Superior temporal gyrus (tissue), 1 donor: ENCODE measurements at regions not wholly inside any gene's neighbourhood (a gene's known extent, or its start where the extent isn't known, plus 50 kb on each side); places are given as distances from the start of the nearest gene placed in this dataset.
"Not testable (repeated sequence)": the region's sequence is repeated elsewhere in the genome, so short reads cannot be mapped to it uniquely, and the experiment has no call there.

Experiments
- DNase-seq: peaks from one replicate; pipeline ENCODE4 v3.0.0-alpha.2; 2016; ENCODE audit errors: extremely low spot score

- no peak for DNase-seq
Measured at GRCh38 chr2:16371751-16372150, 293.9 kb downstream of the CYRIA start.

GRCh38 chr2:16368951-16369350 lies 296.7 kb downstream of the CYRIA start:
- DNase-seq: no peak

- no peak for DNase-seq
Measured at GRCh38 chr2:16368328-16368727, 297.3 kb downstream of the CYRIA start.

- no peak for DNase-seq
Measured at GRCh38 chr2:16365366-16365765, 300.3 kb downstream of the CYRIA start.

GRCh38 chr2:16363581-16363980 lies 302.1 kb downstream of the CYRIA start:
- no peak for DNase-seq

GRCh38 chr2:16362611-16363010 lies 303.0 kb downstream of the CYRIA start:
- DNase-seq: no peak

- no peak for DNase-seq
Measured at GRCh38 chr2:16361261-16361995, 304.2 kb downstream of the CYRIA start.

GRCh38 chr2:16359961-16360360 lies 305.7 kb downstream of the CYRIA start:
- DNase-seq: no peak

GRCh38 chr2:16357188-16357587 lies 308.4 kb downstream of the CYRIA start:
- no peak for DNase-seq

- no peak for DNase-seq
Measured at GRCh38 chr2:16351541-16351940, 314.1 kb downstream of the CYRIA start.

GRCh38 chr2:16351137-16351536 lies 314.5 kb downstream of the CYRIA start:
- no peak for DNase-seq

GRCh38 chr2:16350211-16350610 lies 315.4 kb downstream of the CYRIA start:
- no peak for DNase-seq

- no peak for DNase-seq
Measured at GRCh38 chr2:16349811-16350210, 315.8 kb downstream of the CYRIA start.

GRCh38 chr2:16348821-16349515 lies 316.7 kb downstream of the CYRIA start:
- DNase-seq: no peak

- no peak for DNase-seq
Measured at GRCh38 chr2:16346671-16347070, 319.0 kb downstream of the CYRIA start.

GRCh38 chr2:16345231-16345630 lies 320.4 kb downstream of the CYRIA start:
- DNase-seq: not testable (repeated sequence)

- DNase-seq: no peak
Measured at GRCh38 chr2:16339206-16339605, 326.4 kb downstream of the CYRIA start.

GRCh38 chr2:16338026-16338425 lies 327.6 kb downstream of the CYRIA start:
- DNase-seq: no peak

- DNase-seq: no peak
Measured at GRCh38 chr2:16336916-16337315, 328.7 kb downstream of the CYRIA start.

- DNase-seq: no peak
Measured at GRCh38 chr2:16336491-16336890, 329.1 kb downstream of the CYRIA start.

GRCh38 chr2:16335947-16336346 lies 329.7 kb downstream of the CYRIA start:
- DNase-seq: no peak

GRCh38 chr2:16335604-16335930 lies 330.1 kb downstream of the CYRIA start:
- DNase-seq: no peak

- no peak for DNase-seq
Measured at GRCh38 chr2:16334886-16335603, 330.6 kb downstream of the CYRIA start.
